ENCODE measurements at regions not wholly inside any gene's neighbourhood (a gene's known extent, or its start where the extent isn't known, plus 50 kb on each side); places are given as distances from the start of the nearest gene placed in this dataset.

DNA sequence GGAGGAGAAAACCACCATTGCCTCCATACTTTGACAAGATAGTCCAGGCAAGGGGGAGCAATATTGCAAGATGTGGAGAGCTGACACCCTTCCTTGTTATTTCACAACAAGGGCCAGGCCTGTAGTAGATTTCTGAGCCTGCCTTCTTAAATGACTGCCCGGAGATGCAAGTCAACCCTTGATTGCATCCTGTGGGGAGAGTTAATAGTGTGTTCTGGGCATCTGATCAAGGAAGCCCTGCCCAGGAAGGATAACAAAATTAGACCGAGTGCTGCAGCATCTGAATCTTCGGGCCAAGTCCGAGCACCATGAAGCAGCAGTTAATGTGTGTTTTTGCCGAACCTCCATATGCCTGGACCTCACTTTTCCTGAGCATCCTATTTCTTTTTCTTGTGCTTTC lies 382.3 kb downstream of the PRDM2 start:
- no peak overlapping the region for H3K27ac Mint-ChIP-seq
- H3K4me3 Mint-ChIP-seq (ENCODE audit: low read depth): no peak overlapping the region
- no peaks in the 10 kb centered on the region for H3K36me3 Mint-ChIP-seq (ENCODE audit: insufficient read depth)
- H3K4me1 Mint-ChIP-seq (ENCODE audit: low read depth): no peaks in the 10 kb centered on the region
- no peaks in the 10 kb centered on the region for H3K9me3 Mint-ChIP-seq (ENCODE audit: low read depth)
- no peak for DNase-seq (ENCODE audit: low spot score, unreplicated experiment)
- peaks cover 11% of the 10 kb centered on the region for H3K27me3 Mint-ChIP-seq
- TF ChIP-seq, protein P1, sequence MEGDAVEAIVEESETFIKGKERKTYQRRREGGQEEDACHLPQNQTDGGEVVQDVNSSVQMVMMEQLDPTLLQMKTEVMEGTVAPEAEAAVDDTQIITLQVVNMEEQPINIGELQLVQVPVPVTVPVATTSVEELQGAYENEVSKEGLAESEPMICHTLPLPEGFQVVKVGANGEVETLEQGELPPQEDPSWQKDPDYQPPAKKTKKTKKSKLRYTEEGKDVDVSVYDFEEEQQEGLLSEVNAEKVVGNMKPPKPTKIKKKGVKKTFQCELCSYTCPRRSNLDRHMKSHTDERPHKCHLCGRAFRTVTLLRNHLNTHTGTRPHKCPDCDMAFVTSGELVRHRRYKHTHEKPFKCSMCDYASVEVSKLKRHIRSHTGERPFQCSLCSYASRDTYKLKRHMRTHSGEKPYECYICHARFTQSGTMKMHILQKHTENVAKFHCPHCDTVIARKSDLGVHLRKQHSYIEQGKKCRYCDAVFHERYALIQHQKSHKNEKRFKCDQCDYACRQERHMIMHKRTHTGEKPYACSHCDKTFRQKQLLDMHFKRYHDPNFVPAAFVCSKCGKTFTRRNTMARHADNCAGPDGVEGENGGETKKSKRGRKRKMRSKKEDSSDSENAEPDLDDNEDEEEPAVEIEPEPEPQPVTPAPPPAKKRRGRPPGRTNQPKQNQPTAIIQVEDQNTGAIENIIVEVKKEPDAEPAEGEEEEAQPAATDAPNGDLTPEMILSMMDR (IDR thresholded peaks at IDR 0.05; ENCODE audit: unreplicated experiment): no peak

DNA sequence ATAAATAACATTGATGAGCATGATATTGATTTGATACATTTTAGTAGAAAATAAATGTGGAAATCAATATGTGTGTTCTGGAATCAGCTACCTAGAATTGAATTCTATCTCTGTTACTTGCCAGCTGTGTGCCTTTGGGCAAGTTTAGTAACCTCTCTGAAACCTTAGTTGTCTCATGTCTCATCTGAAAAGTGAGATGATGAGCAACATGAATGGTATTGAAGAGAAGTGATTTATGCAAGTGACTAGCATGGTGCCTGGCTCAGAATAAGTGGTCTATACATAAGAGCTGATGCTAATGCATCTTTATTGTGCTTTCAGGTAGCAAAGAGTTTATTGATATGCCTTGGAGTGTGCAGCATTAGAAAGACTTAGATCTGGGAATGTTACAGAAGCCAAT lies 383.3 kb downstream of the PRDM2 start:
- Mint-ChIP-seq H3K27ac (no peak overlapping the region), H3K36me3 (ENCODE audit: insufficient read depth) (no peaks in the 10 kb centered on the region), H3K9me3 (ENCODE audit: low read depth) (no peaks in the 10 kb centered on the region), H3K4me3 (ENCODE audit: low read depth) (no peak overlapping the region), H3K27me3 (peaks cover 3% of the 10 kb centered on the region), H3K4me1 (ENCODE audit: low read depth) (no peaks in the 10 kb centered on the region)
- DNase-seq (ENCODE audit: low spot score, unreplicated experiment): no peak
- TF ChIP-seq, protein P1 (IDR thresholded peaks at IDR 0.05; ENCODE audit: unreplicated experiment): no peak

GRCh38 chr1:14083706-14084105 lies 383.7 kb downstream of the PRDM2 start:
- Mint-ChIP-seq H3K27ac (no peak overlapping the region), H3K36me3 (ENCODE audit: insufficient read depth) (no peaks in the 10 kb centered on the region), H3K4me1 (ENCODE audit: low read depth) (no peaks in the 10 kb centered on the region), H3K9me3 (ENCODE audit: low read depth) (no peaks in the 10 kb centered on the region), H3K27me3 (peaks cover 3% of the 10 kb centered on the region), H3K4me3 (ENCODE audit: low read depth) (no peak overlapping the region)
- no peak for DNase-seq (ENCODE audit: low spot score, unreplicated experiment)
- TF ChIP-seq, protein P1 (IDR thresholded peaks at IDR 0.05; ENCODE audit: unreplicated experiment): no peak

GRCh38 chr1:14090062-14090461 lies 390.1 kb downstream of the PRDM2 start:
- no peak overlapping the region for H3K27ac Mint-ChIP-seq
- no peaks in the 10 kb centered on the region for H3K4me1 Mint-ChIP-seq (ENCODE audit: low read depth)
- TF ChIP-seq, protein P1 (IDR thresholded peaks at IDR 0.05; ENCODE audit: unreplicated experiment): no peak
- H3K4me3 Mint-ChIP-seq (ENCODE audit: low read depth): no peak overlapping the region
- no peaks in the 10 kb centered on the region for H3K36me3 Mint-ChIP-seq (ENCODE audit: insufficient read depth)
- H3K9me3 Mint-ChIP-seq (ENCODE audit: low read depth): peaks cover 13% of the 10 kb centered on the region
- DNase-seq (ENCODE audit: low spot score, unreplicated experiment): no peak
- H3K27me3 Mint-ChIP-seq: peaks cover 12% of the 10 kb centered on the region

- H3K4me3 Mint-ChIP-seq (ENCODE audit: low read depth): no peak overlapping the region
- peaks cover 15% of the 10 kb centered on the region for H3K27me3 Mint-ChIP-seq
- no peak overlapping the region for H3K27ac Mint-ChIP-seq
- H3K4me1 Mint-ChIP-seq (ENCODE audit: low read depth): no peaks in the 10 kb centered on the region
- DNase-seq (ENCODE audit: low spot score, unreplicated experiment): no peak
- H3K36me3 Mint-ChIP-seq (ENCODE audit: insufficient read depth): no peaks in the 10 kb centered on the region
- TF ChIP-seq, protein P1 (IDR thresholded peaks at IDR 0.05; ENCODE audit: unreplicated experiment): no peak
- peaks cover 13% of the 10 kb centered on the region for H3K9me3 Mint-ChIP-seq (ENCODE audit: low read depth)
Measured at GRCh38 chr1:14090531-14090930, 390.5 kb downstream of the PRDM2 start.
